Endothelial cell of umbilical vein (primary cell): ENCODE measurements at regions not wholly inside any gene's neighbourhood (a gene's known extent, or its start where the extent isn't known, plus 50 kb on each side); places are given as distances from the start of the nearest gene placed in this dataset.

Experiments used
- BruUV-seq: library from RNA; stranded (reverse); fragments of 400-500 nt; replicated peaks from 2 replicates; lab custom pipeline; 2021; lab: Mats Ljungman, UMichigan
- CTCF ChIA-PET: fragments of 300-600, 350-600 bp; sonication (Branson Sonifier 250); formaldehyde crosslinking; loops from one replicate; lab custom pipeline; 2021; ENCODE audit warnings: antibody characterized with exemption, inconsistent platforms; lab: Charles Lee
- POLR2A ChIA-PET: fragments of 300-600, 350-600 bp; sonication (Branson Sonifier 250); formaldehyde crosslinking; loops from one replicate; lab custom pipeline; 2021; ENCODE audit warnings: antibody characterized with exemption, inconsistent platforms; lab: Charles Lee
- DNase-seq: peaks from one replicate; pipeline ENCODE4 v3.0.0-alpha.2; 2011; ENCODE audit warnings: low read depth, low spot score
- FAIRE-seq: peaks from 2 replicates; lab custom pipeline; 2011; peaks lifted over from hg19 to GRCh38; lab: Jason Lieb, UNC
- H2AFZ ChIP-seq: 2 replicates; pipeline ENCODE4 v1.6.0; 2012; ENCODE audit warnings: low read depth, low read length, control low read depth, inconsistent platforms
- H3K27ac ChIP-seq: 2 replicates; pipeline ENCODE4 v1.5.1; 2011; ENCODE audit warnings: low read depth, mild to moderate bottlenecking, control low read depth, low read length, moderate library complexity; ENCODE audit not compliant: insufficient read depth
- H3K27me3 ChIP-seq, 2 experiments: 2 replicates each; pipeline versions ENCODE4 v1.6.0 to v1.6.1; 2011; ENCODE audit warnings: low read length in 2 of 2, mixed read lengths in 1 of 2; ENCODE audit not compliant: control insufficient read depth in 2 of 2, insufficient read depth in 2 of 2
- H3K36me3 ChIP-seq, 2 experiments: 2 replicates in 1 of 2; 3 replicates in 1 of 2; pipeline ENCODE4 v1.5.1; 2011; ENCODE audit warnings: low read length in 2 of 2, mild to moderate bottlenecking in 1 of 2, moderate library complexity in 1 of 2; ENCODE audit not compliant: control insufficient read depth in 2 of 2, insufficient read depth in 2 of 2; ENCODE audit errors: extremely low read depth in 1 of 2
- H3K4me1 ChIP-seq: 3 replicates; pipeline ENCODE4 v1.5.1; 2011; ENCODE audit warnings: mild to moderate bottlenecking, low read length; ENCODE audit not compliant: control insufficient read depth, insufficient read depth; ENCODE audit errors: extremely low read depth
- H3K4me2 ChIP-seq: 2 replicates; pipeline ENCODE4 v1.6.1; 2011; ENCODE audit warnings: low read length, control low read depth, mixed read lengths; ENCODE audit not compliant: insufficient read depth
- H3K4me3 ChIP-seq, 3 experiments: fragments of 200-600 bp in 1 of 3; sonication (generic), shearing (Covaris generic) in 1 of 3; replicated peaks in 1 of 3; 2 replicates each; pipeline ENCODE4 v1.5.1; 2011 to 2016; ENCODE audit warnings: control low read depth in 3 of 3, low read length in 3 of 3, mild to moderate bottlenecking in 2 of 3, inconsistent platforms in 1 of 3, low read depth in 1 of 3, moderate library complexity in 1 of 3; ENCODE audit not compliant: insufficient read depth in 1 of 3
- H3K79me2 ChIP-seq: 2 replicates; pipeline ENCODE4 v1.6.0; 2012; ENCODE audit warnings: low read length, inconsistent platforms; ENCODE audit not compliant: control insufficient read depth, insufficient read depth
- H3K9ac ChIP-seq: replicated peaks from 2 replicates; pipeline ENCODE3; 2011; ENCODE audit warnings: low read length, control low read depth; ENCODE audit not compliant: insufficient read depth; ENCODE audit errors: extremely low read depth
- H3K9me1 ChIP-seq: replicated peaks from 3 replicates; pipeline ENCODE4 v1.6.0; 2011; ENCODE audit warnings: mild to moderate bottlenecking, low read length; ENCODE audit not compliant: control insufficient read depth, insufficient read depth; ENCODE audit errors: extremely low read depth
- H3K9me3 ChIP-seq: replicated peaks from 2 replicates; pipeline ENCODE4 v1.5.1; 2012; ENCODE audit warnings: low read length, inconsistent platforms; ENCODE audit not compliant: control insufficient read depth, insufficient read depth
- H4K20me1 ChIP-seq: replicated peaks from 2 replicates; pipeline ENCODE3; 2011; ENCODE audit warnings: mild to moderate bottlenecking, low read length; ENCODE audit not compliant: control insufficient read depth, insufficient read depth; ENCODE audit errors: extremely low read depth
- EZH2 ChIP-seq: IDR thresholded peaks from 2 replicates; pipeline ENCODE4 v1.6.1; 2012; ENCODE audit warnings: borderline replicate concordance, low read depth, mild to moderate bottlenecking, moderate library complexity, low read length, inconsistent platforms; ENCODE audit not compliant: severe bottlenecking
- FOS ChIP-seq: IDR thresholded peaks from 2 replicates; pipeline ENCODE4 v1.6.1; 2011; ENCODE audit warnings: mild to moderate bottlenecking, low read length, moderate library complexity, borderline replicate concordance; ENCODE audit not compliant: insufficient read depth
- GATA2 ChIP-seq: IDR thresholded peaks from 2 replicates; pipeline ENCODE4 v1.7.0; 2011; ENCODE audit warnings: low read depth, mild to moderate bottlenecking, moderate library complexity, mixed read lengths, low read length; ENCODE audit not compliant: insufficient read length, insufficient read depth
- JUN ChIP-seq: IDR thresholded peaks from 2 replicates; pipeline ENCODE4 v1.6.1; 2011; ENCODE audit warnings: borderline replicate concordance, low read depth; ENCODE audit not compliant: insufficient read length, insufficient read depth
- MAX ChIP-seq: IDR thresholded peaks from 2 replicates; pipeline ENCODE4 v1.6.1; 2011; ENCODE audit not compliant: insufficient read depth, insufficient read length
- MYC ChIP-seq: IDR thresholded peaks from one replicate; pipeline ENCODE4 v1.6.1; 2011; ENCODE audit warnings: mild to moderate bottlenecking, low read depth, low read length
- POLR2A ChIP-seq: IDR thresholded peaks from 2 replicates; pipeline ENCODE4 v1.6.1; 2012; ENCODE audit warnings: low read depth, mild to moderate bottlenecking, control low read depth, low read length
- POLR2AphosphoS5 ChIP-seq: IDR thresholded peaks from 2 replicates; pipeline ENCODE4 v1.6.1; 2012; ENCODE audit warnings: low read depth, mild to moderate bottlenecking, control low read depth, low read length, moderate library complexity; ENCODE audit not compliant: insufficient read depth
- dilution Hi-C: fragments of 300-500 bp; cut with MboI; formaldehyde crosslinking; loops from one replicate; pipeline ENCODE4 v1.15.0; 2019; ENCODE audit warnings: low sequenced_read_pairs; ENCODE audit not compliant: extremely low pct_ligation_motif_present
- intact Hi-C: fragments of 100-400 bp; cut with micrococcal nuclease; formaldehyde crosslinking; loops from one replicate; pipeline ENCODE4 v1.10.0; 2022
- TF ChIP-seq, protein P1 (sequence below), 2 donors: IDR thresholded peaks; 1 replicate in 1 of 2; 2 replicates in 1 of 2; pipeline ENCODE4 v1.5.1; 2011; ENCODE audit warnings: low read length in 2 of 2, mild to moderate bottlenecking in 2 of 2, moderate library complexity in 2 of 2, control low read depth in 1 of 2, inconsistent platforms in 1 of 2, low read depth in 1 of 2; ENCODE audit not compliant: insufficient read depth in 1 of 2; ENCODE audit errors: extremely low read depth in 1 of 2

DNA sequence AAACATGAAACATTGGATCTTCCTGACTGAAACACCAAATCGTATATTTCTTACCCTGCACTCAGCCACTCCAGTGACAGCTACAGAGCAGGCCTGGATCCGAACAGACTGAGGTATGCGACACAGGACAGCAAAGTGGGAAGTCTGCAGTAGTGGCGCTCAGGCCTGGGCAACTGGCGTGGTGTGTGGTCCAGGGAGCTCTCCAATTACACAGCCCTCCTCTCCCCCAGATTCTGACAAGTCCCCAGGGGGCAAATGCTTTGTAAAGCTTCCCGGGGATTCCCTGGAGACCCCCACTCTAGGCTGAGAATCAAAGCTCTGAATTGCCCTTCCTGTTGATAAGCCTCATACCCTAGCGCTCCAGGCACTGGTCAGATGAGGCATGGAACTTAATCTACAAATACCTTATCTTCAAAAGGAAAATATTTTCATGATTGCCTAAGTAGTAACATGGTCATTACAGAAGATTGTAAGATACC is 104.8 kb upstream of the ERCC6L2 start:
- ChIA-PET POLR2A (no interaction called here), CTCF (interaction anchor here (1.4 kb wide), 1 partner anchor 34 kb away, joined by 4 read pairs; no protein-coding TSS in a partner anchor)
- H3K9ac ChIP-seq, result no peak overlapping the region
- no peaks in the 10 kb centered on the region for H3K36me3 ChIP-seq
- no peaks in the 10 kb centered on the region for H3K4me1 ChIP-seq
- dilution Hi-C loops, result no loop called here
- no peak overlapping the region for H3K4me3 ChIP-seq
- no peak overlapping the region for H2AFZ ChIP-seq
- DNase-seq (no peak), FAIRE-seq (no peak)
- H3K27me3 ChIP-seq, result no peaks in the 10 kb centered on the region
- no peak overlapping the region for H3K27ac ChIP-seq
- no peaks in the 10 kb centered on the region for H3K79me2 ChIP-seq
- no TSS peak for BruUV-seq
- no peaks in the 10 kb centered on the region for H3K9me3 ChIP-seq
- intact Hi-C loops, result no loop called here
- TF ChIP-seq MAX (no peak), GATA2 (no peak), POLR2A (no peak), FOS (no peak), POLR2AphosphoS5 (no peak), MYC (no peak), EZH2 (no peak), JUN (no peak)
- TF ChIP-seq, protein P1, sequence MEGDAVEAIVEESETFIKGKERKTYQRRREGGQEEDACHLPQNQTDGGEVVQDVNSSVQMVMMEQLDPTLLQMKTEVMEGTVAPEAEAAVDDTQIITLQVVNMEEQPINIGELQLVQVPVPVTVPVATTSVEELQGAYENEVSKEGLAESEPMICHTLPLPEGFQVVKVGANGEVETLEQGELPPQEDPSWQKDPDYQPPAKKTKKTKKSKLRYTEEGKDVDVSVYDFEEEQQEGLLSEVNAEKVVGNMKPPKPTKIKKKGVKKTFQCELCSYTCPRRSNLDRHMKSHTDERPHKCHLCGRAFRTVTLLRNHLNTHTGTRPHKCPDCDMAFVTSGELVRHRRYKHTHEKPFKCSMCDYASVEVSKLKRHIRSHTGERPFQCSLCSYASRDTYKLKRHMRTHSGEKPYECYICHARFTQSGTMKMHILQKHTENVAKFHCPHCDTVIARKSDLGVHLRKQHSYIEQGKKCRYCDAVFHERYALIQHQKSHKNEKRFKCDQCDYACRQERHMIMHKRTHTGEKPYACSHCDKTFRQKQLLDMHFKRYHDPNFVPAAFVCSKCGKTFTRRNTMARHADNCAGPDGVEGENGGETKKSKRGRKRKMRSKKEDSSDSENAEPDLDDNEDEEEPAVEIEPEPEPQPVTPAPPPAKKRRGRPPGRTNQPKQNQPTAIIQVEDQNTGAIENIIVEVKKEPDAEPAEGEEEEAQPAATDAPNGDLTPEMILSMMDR (IDR thresholded peaks at IDR 0.05; ENCODE audit: extremely low read depth in 1 of 2, insufficient read depth in 1 of 2, low read depth in 1 of 2, low read length in 2 of 2), result no peak
- H3K4me2 ChIP-seq, result no peak overlapping the region
- H3K9me1 ChIP-seq, result no peaks in the 10 kb centered on the region
- H4K20me1 ChIP-seq, result no peaks in the 10 kb centered on the region
